GM23338 (cell line): ENCODE measurements at regions not wholly inside any gene's neighbourhood (a gene's known extent, or its start where the extent isn't known, plus 50 kb on each side); places are given as distances from the start of the nearest gene placed in this dataset.

Source experiments
- CREB1 ChIP-seq: fragments of 250-450 bp; sonication (Bioruptor Pico); IDR thresholded peaks from 2 replicates; pipeline ENCODE4 v1.5.0; 2020; ENCODE audit warnings: low read depth, mild to moderate bottlenecking, moderate library complexity
- CTCF ChIP-seq, 2 experiments: fragments of 200-600 bp in 1 of 2; sonication (generic) in 1 of 2; conservative IDR thresholded peaks; 2 replicates each; pipeline versions ENCODE4 v1.5.1 to v1.6.1; 2016 to 2017; ENCODE audit warnings: antibody characterized with exemption in 2 of 2, low read depth in 2 of 2, mild to moderate bottlenecking in 2 of 2, moderate library complexity in 1 of 2
- ETS1 ChIP-seq: IDR thresholded peaks from 2 replicates; pipeline ENCODE4 v1.6.1; 2016; ENCODE audit warnings: antibody characterized with exemption
- EZH2 ChIP-seq: fragments of 200-600 bp; sonication (generic); IDR thresholded peaks from one replicate; pipeline ENCODE4 v1.8.0; 2017; ENCODE audit warnings: antibody characterized with exemption, mild to moderate bottlenecking, low read depth; ENCODE audit not compliant: unreplicated experiment
- EZH2phosphoT487 ChIP-seq: fragments of 200-600 bp; sonication (generic); IDR thresholded peaks from one replicate; pipeline ENCODE4 v1.8.1; 2018; ENCODE audit warnings: antibody characterized with exemption; ENCODE audit not compliant: unreplicated experiment
- JUNB ChIP-seq: IDR thresholded peaks from one replicate; pipeline ENCODE4 v1.6.1; 2016; ENCODE audit warnings: antibody characterized with exemption; ENCODE audit not compliant: unreplicated experiment
- NANOG ChIP-seq: IDR thresholded peaks from 2 replicates; pipeline ENCODE4 v1.6.1; 2016; ENCODE audit warnings: antibody characterized with exemption, borderline replicate concordance
- POLR2AphosphoS5 ChIP-seq: IDR thresholded peaks from 2 replicates; pipeline ENCODE4 v1.6.1; 2016; ENCODE audit warnings: antibody characterized with exemption, low read depth
- REST ChIP-seq: IDR thresholded peaks from one replicate; pipeline ENCODE4 v1.6.1; 2018; ENCODE audit warnings: antibody characterized with exemption; ENCODE audit not compliant: unreplicated experiment
- STAT1 ChIP-seq: IDR thresholded peaks from one replicate; pipeline ENCODE4 v1.6.1; 2016; ENCODE audit warnings: antibody characterized with exemption; ENCODE audit not compliant: unreplicated experiment
- ZNF331 ChIP-seq: fragments of 250-450 bp; sonication (Bioruptor Pico); IDR thresholded peaks from 2 replicates; pipeline ENCODE4 v1.5.0; 2020; ENCODE audit warnings: low read depth, mild to moderate bottlenecking, moderate library complexity
- ZNF462 ChIP-seq: fragments of 250-450 bp; sonication (Bioruptor Pico); IDR thresholded peaks from 2 replicates; pipeline ENCODE4 v1.5.0; 2020; ENCODE audit warnings: mild to moderate bottlenecking, moderate library complexity

GRCh38 chr10:10047426-10047825 is 970.2 kb upstream of the CELF2 start:
- TF ChIP-seq POLR2AphosphoS5 (no peak), EZH2 (no peak), CTCF (conservative IDR thresholded peaks at IDR 0.05; ENCODE audit: low read depth in 2 of 2) (no peak), EZH2phosphoT487 (no peak), ZNF331 (CRISPR knock-in tag) (no peak), REST (no peak), ZNF462 (CRISPR knock-in tag) (no peak), CREB1 (CRISPR knock-in tag) (no peak), JUNB (no peak), ETS1 (no peak), STAT1 (no peak), NANOG (no peak)
